Fibroblast of villous mesenchyme (primary cell): ENCODE measurements at regions not wholly inside any gene's neighbourhood (a gene's known extent, or its start where the extent isn't known, plus 50 kb on each side); places are given as distances from the start of the nearest gene placed in this dataset.

Source experiments
- DNase-seq: peaks from one replicate; pipeline ENCODE4 v3.0.0-alpha.2; 2010; ENCODE audit warnings: low read depth
- H3K4me3 ChIP-seq: 2 replicates; pipeline ENCODE4 v1.5.1; 2011; ENCODE audit warnings: low read depth, mild to moderate bottlenecking, low read length
- TF ChIP-seq, protein P1 (sequence below): IDR thresholded peaks from 2 replicates; pipeline ENCODE4 v1.5.1; 2012; ENCODE audit warnings: low read depth, mild to moderate bottlenecking, low read length; ENCODE audit not compliant: insufficient read depth

DNA sequence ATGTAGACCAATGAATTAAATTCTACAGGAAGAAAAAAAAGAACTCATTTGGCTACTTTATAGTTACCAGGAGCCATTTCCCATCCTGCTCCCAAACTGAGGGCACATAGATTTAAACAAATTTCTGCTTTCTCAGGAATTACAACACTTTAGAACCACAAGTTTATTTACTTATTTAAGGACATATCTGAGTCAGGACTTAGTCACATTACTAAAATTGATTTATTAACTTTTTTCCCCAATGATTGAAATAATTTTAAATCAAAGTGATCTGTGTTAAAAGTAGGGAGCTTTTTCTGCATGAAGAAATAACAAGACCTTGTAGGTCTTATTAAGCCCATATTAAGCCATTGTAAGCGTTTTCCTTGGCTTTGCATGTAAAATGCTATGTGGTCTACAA, 291.0 kb upstream of the HAND2 start:
- H3K4me3 ChIP-seq: no peak overlapping the region
- TF ChIP-seq, protein P1, sequence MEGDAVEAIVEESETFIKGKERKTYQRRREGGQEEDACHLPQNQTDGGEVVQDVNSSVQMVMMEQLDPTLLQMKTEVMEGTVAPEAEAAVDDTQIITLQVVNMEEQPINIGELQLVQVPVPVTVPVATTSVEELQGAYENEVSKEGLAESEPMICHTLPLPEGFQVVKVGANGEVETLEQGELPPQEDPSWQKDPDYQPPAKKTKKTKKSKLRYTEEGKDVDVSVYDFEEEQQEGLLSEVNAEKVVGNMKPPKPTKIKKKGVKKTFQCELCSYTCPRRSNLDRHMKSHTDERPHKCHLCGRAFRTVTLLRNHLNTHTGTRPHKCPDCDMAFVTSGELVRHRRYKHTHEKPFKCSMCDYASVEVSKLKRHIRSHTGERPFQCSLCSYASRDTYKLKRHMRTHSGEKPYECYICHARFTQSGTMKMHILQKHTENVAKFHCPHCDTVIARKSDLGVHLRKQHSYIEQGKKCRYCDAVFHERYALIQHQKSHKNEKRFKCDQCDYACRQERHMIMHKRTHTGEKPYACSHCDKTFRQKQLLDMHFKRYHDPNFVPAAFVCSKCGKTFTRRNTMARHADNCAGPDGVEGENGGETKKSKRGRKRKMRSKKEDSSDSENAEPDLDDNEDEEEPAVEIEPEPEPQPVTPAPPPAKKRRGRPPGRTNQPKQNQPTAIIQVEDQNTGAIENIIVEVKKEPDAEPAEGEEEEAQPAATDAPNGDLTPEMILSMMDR: no peak
- DNase-seq: peak; percentile 62

GRCh38 chr4:173807347-173807746, 277.3 kb upstream of the HAND2 start:
- TF ChIP-seq, protein P1: no peak
- H3K4me3 ChIP-seq: no peak overlapping the region
- DNase-seq: peak; percentile 79

GRCh38 chr4:173805884-173806283, 275.9 kb upstream of the HAND2 start:
- H3K4me3 ChIP-seq: no peak overlapping the region
- no peak for DNase-seq
- TF ChIP-seq, protein P1: no peak

GRCh38 chr4:173802662-173803022, 272.6 kb upstream of the HAND2 start:
- DNase-seq: no peak
- H3K4me3 ChIP-seq: no peak overlapping the region
- TF ChIP-seq, protein P1: no peak

- H3K4me3 ChIP-seq: no peak overlapping the region
- peak; percentile 74 for DNase-seq
- TF ChIP-seq, protein P1: no peak
Observed at GRCh38 chr4:173801876-173802661, 272.0 kb upstream of the HAND2 start.

GRCh38 chr4:173801361-173801760, 271.3 kb upstream of the HAND2 start:
- DNase-seq: no peak
- no peak overlapping the region for H3K4me3 ChIP-seq
- TF ChIP-seq, protein P1: no peak

- TF ChIP-seq, protein P1: no peak
- peak; percentile 59 for DNase-seq
- no peak overlapping the region for H3K4me3 ChIP-seq
Observed at GRCh38 chr4:173797296-173797695, 267.3 kb upstream of the HAND2 start.
